ENCODE measurements at regions not wholly inside any gene's neighbourhood (a gene's known extent, or its start where the extent isn't known, plus 50 kb on each side); places are given as distances from the start of the nearest gene placed in this dataset.

DNA sequence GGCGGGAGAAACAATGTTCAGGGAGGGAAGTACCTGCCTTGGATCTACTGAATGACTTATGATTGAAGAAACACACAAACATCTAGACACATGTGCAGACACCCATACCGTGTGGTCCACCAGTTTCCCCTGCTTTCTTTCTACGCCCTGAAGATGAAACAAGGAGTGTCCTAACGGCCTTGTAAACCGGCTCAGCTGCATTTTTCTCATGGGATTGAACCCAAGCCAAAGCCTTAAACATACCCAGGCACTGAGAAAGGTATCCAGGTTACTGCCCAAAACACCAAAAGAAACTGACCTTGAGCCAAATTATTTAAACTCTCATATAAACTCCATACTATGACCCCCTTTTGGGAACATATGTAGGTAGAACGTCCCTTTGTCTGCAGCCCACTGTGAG is 630.0 kb upstream of the RGS18 start:
- DNase-seq (no peak), ATAC-seq (no peak)
- H3K27me3 ChIP-seq = no peaks in the 10 kb centered on the region
- no peak overlapping the region for H3K27ac ChIP-seq
- no peaks in the 10 kb centered on the region for H3K36me3 ChIP-seq
- intact Hi-C loops (cut with DNase I) = no loop called here
- no peak overlapping the region for H3K4me3 ChIP-seq
- H3K9me3 ChIP-seq = no peaks in the 10 kb centered on the region
- no peaks in the 10 kb centered on the region for H3K4me1 ChIP-seq
- TF ChIP-seq, protein P1, sequence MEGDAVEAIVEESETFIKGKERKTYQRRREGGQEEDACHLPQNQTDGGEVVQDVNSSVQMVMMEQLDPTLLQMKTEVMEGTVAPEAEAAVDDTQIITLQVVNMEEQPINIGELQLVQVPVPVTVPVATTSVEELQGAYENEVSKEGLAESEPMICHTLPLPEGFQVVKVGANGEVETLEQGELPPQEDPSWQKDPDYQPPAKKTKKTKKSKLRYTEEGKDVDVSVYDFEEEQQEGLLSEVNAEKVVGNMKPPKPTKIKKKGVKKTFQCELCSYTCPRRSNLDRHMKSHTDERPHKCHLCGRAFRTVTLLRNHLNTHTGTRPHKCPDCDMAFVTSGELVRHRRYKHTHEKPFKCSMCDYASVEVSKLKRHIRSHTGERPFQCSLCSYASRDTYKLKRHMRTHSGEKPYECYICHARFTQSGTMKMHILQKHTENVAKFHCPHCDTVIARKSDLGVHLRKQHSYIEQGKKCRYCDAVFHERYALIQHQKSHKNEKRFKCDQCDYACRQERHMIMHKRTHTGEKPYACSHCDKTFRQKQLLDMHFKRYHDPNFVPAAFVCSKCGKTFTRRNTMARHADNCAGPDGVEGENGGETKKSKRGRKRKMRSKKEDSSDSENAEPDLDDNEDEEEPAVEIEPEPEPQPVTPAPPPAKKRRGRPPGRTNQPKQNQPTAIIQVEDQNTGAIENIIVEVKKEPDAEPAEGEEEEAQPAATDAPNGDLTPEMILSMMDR (IDR thresholded peaks at IDR 0.05) = no peak
- TF ChIP-seq POLR2A (IDR thresholded peaks at IDR 0.05) = no peak
- WGBS (ENCODE audit: insufficient coverage, low coverage, low lambda C conversion rate, missing lambda C conversion rate) = 38% methylated on average over 5 of the region's 6 CpGs

DNA sequence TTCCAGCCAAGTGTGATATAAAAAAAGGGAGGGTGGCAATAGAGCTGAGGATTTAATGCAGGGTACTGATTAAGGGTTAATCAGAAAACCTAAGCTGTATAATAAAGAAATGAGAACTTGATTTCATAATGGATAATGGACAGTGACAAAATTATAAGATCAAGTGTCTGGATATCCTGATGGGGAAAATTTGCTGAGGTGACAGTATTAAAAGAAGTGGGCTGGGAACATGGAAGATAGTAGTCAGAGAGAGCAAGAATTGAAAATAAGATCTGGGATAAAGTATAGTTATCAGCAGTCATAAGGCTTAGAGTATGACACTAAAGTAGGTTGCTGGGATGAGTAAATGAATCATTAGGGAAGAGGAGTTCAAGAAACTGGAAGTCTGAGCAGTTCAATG is 627.3 kb upstream of the RGS18 start:
- ATAC-seq = peak in 2 of 4 donors; percentile 10 to 24
- no peaks in the 10 kb centered on the region for H3K36me3 ChIP-seq
- H3K27ac ChIP-seq = no peak overlapping the region
- no peaks in the 10 kb centered on the region for H3K9me3 ChIP-seq
- intact Hi-C loops (cut with DNase I) = no loop called here
- TF ChIP-seq, protein P1 (IDR thresholded peaks at IDR 0.05) = no peak
- TF ChIP-seq POLR2A (IDR thresholded peaks at IDR 0.05) = no peak
- H3K27me3 ChIP-seq = no peaks in the 10 kb centered on the region
- no peak for DNase-seq
- no peak overlapping the region for H3K4me3 ChIP-seq
- H3K4me1 ChIP-seq = no peaks in the 10 kb centered on the region

DNA sequence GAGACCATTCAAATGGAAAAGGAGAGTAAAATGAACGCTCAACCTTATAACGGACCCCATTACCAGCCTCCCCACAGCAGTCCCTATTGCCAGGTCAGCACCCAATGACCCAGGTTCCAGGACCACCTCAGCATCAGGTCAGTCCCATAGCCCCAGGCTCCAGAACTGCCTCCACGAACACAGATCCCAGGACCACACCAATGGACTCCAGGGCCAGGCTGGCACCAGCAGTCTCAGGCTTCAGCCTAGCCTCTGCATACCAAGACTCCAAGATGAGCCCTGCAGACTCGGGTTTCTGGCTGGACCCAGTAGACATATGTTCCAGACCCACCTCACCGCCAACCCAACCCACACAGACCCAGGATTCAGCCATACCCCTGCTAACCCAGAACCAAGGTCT is 625.0 kb upstream of the RGS18 start:
- no peak overlapping the region for H3K4me3 ChIP-seq
- no peaks in the 10 kb centered on the region for H3K27me3 ChIP-seq
- intact Hi-C loops (cut with DNase I) = no loop called here
- DNase-seq (no peak), ATAC-seq (no peak)
- TF ChIP-seq, protein P1 (IDR thresholded peaks at IDR 0.05) = no peak
- TF ChIP-seq POLR2A (IDR thresholded peaks at IDR 0.05) = no peak
- H3K36me3 ChIP-seq = no peaks in the 10 kb centered on the region
- no peaks in the 10 kb centered on the region for H3K4me1 ChIP-seq
- no peak overlapping the region for H3K27ac ChIP-seq
- no peaks in the 10 kb centered on the region for H3K9me3 ChIP-seq
- WGBS (ENCODE audit: insufficient coverage, low coverage, low lambda C conversion rate, missing lambda C conversion rate) = 53% methylated on average over 2 of the region's 5 CpGs

DNA sequence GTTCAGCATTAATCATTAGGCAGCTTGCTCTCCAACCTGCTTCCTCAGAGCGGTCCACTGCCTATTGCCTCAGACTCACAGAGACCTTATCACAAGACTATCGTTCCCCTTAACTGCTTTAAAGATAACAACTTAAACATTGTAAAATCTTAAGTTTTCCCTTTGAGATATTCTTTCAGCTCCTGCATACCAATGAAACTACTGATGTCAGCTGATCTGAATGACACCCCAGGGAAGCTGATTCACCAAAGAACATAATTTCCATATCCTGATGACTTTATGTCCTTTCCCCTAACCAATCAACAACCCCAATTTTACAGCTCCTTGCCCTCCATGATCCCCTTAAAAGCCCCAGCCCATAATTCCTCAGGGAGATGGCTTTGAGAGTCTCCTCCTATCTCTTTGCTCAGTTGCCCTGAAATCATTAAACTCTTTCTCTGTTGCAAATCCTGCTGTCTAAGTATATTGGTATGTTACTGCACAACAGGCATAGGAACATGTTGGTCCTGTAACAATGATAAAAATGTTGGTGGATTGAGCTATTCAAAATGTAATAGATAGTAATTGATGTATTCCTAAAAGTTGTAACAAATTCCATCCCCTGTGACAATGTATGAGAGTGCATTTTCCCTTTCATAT is 621.4 kb upstream of the RGS18 start:
- Histone ChIP-seq H3K36me3 (no peaks in the 10 kb centered on the region), H3K27ac (no peak overlapping the region), H3K27me3 (no peaks in the 10 kb centered on the region), H3K4me3 (no peak overlapping the region), H3K4me1 (no peaks in the 10 kb centered on the region), H3K9me3 (no peaks in the 10 kb centered on the region)
- DNase-seq (no peak), ATAC-seq (no peak)
- intact Hi-C loops (cut with DNase I) = no loop called here
- 63% methylated on average over 2 of the region's 2 CpGs for WGBS (ENCODE audit: insufficient coverage, low coverage, low lambda C conversion rate, missing lambda C conversion rate)
- TF ChIP-seq POLR2A (IDR thresholded peaks at IDR 0.05) = no peak
- TF ChIP-seq, protein P1 (IDR thresholded peaks at IDR 0.05) = no peak

DNA sequence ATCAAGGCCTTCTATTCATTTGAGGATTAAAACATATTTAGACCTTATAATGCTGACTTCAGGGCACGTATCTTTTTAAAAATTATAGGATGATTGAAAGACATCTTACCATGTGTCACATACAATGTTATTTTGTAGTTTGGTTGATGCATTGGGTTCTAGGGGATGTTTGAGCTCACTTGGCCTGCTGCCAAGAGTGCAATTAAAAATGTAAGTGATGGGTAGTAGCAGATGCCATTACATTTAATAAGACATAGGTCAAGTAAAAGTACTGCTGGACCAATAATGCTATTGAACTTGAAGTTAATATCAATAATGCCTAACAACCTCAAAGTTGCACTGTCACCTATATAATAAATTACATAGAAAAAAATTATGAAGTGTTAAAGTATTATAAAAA is 616.5 kb upstream of the RGS18 start:
- Histone ChIP-seq H3K36me3 (no peaks in the 10 kb centered on the region), H3K27me3 (no peaks in the 10 kb centered on the region), H3K27ac (no peak overlapping the region), H3K9me3 (no peaks in the 10 kb centered on the region), H3K4me3 (no peak overlapping the region), H3K4me1 (no peaks in the 10 kb centered on the region)
- intact Hi-C loops (cut with DNase I) = no loop called here
- no peak for TF ChIP-seq POLR2A (IDR thresholded peaks at IDR 0.05)
- TF ChIP-seq, protein P1 (IDR thresholded peaks at IDR 0.05) = no peak
- no peak for ATAC-seq
- DNase-seq = no peak
- WGBS (ENCODE audit: insufficient coverage, low coverage, low lambda C conversion rate, missing lambda C conversion rate) = 45% methylated on average over 1 of the region's 1 CpG
